ENCODE measurements at regions not wholly inside any gene's neighbourhood (a gene's known extent, or its start where the extent isn't known, plus 50 kb on each side); places are given as distances from the start of the nearest gene placed in this dataset.
"Not testable (repeated sequence)": the region's sequence is repeated elsewhere in the genome, so short reads cannot be mapped to it uniquely, and the experiment has no call there.

DNA sequence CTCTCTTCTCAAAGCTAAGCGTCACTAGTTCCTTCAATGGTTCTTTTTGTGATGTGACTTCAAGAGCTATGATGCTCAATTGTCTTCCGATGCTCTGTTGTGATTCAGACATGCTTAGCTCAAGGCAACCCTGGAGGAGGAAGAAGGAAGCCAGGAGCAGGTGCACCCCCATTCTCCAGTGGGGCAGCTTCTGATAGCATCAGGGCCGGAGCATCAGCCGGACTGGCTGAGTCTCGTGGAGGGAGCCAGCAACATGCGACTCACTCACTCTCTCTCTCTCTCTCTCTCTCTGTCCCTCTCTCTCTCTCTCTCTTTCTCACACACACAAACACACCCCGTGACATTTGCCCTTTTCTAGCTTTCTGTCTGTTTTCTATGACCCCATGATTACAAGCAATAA lies 140.2 kb downstream of the HSD17B3 start:
- Mint-ChIP-seq H3K9me3 (peaks cover 7% of the 10 kb centered on the region), H3K27ac (no peak overlapping the region), H3K4me3 (no peak overlapping the region), H3K36me3 (no peaks in the 10 kb centered on the region), H3K4me1 (peaks cover 10% of the 10 kb centered on the region), H3K27me3 (peaks cover 23% of the 10 kb centered on the region)
- no peak for ATAC-seq

DNA sequence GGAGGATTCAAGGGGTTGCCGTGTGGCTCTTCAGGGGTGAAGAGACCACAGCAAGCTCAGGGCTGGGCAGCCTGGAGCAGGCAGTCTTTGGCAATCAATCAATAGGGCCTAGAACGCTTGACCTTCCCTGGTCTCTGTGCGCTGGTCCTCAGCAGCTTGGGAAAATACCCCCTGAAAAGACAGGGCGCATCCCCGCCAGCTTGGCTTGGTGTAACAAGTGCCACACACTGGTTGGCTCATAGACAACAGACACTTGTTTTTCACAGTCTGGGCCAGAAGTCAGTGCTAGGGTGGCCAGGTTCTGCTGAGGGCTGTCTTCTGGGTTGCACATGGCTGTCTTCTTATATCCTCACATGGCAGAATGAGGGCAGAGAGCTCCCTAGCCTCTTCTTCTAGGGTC lies 141.1 kb downstream of the HSD17B3 start:
- Mint-ChIP-seq H3K27me3 (peaks cover 33% of the 10 kb centered on the region), H3K4me3 (no peak overlapping the region), H3K27ac (no peak overlapping the region), H3K36me3 (no peaks in the 10 kb centered on the region), H3K4me1 (peaks cover 10% of the 10 kb centered on the region), H3K9me3 (peaks cover 7% of the 10 kb centered on the region)
- ATAC-seq, result no peak

DNA sequence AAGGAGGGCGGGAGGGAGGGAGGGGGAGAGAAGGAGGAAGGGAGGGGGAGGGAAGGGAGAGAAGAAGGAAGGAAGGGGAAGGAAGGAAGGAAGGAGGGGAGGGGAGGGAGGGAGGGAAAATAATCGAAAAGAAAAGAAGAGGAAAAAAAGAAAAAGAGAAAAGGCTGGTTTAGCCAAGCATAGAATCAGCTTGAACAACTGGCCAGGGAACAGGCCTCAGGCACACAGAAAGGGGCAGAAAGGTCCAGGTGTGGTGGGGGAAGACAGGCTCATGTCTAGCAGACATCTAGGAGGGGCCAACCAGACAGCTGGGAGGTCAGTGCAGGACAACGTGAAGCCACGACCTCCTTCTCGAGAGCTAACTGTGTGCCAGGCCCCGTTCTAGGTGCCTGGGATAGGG lies 141.8 kb downstream of the HSD17B3 start:
- H3K4me1 Mint-ChIP-seq, result peaks cover 10% of the 10 kb centered on the region
- H3K36me3 Mint-ChIP-seq, result no peaks in the 10 kb centered on the region
- no peak overlapping the region for H3K4me3 Mint-ChIP-seq
- H3K27me3 Mint-ChIP-seq, result peaks cover 35% of the 10 kb centered on the region
- H3K9me3 Mint-ChIP-seq, result peaks cover 7% of the 10 kb centered on the region
- no peak overlapping the region for H3K27ac Mint-ChIP-seq
- no peak for ATAC-seq

DNA sequence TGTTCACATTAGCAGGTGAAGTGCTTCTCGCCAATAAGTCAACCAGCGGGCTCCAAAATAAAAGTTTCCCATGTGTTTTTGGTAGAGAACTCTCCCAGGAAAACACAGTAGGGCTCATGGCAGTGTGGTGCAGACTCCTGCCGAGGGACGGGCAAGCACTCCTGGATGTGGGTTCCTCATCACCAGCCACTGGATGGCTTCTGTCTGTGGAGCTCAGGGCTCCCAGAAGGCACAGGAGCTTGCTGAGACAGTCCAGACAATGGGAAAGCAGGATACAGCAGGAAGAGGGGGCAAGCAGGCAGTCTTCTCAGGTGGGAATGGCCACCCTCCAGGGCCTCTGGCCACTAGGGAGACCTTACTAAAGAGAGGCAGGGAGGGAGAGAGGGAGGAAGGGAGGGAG lies 142.4 kb downstream of the HSD17B3 start:
- Mint-ChIP-seq H3K36me3 (no peaks in the 10 kb centered on the region), H3K4me1 (peaks cover 10% of the 10 kb centered on the region), H3K9me3 (peaks cover 7% of the 10 kb centered on the region), H3K4me3 (no peak overlapping the region), H3K27ac (no peak overlapping the region), H3K27me3 (peaks cover 35% of the 10 kb centered on the region)
- no peak for ATAC-seq

DNA sequence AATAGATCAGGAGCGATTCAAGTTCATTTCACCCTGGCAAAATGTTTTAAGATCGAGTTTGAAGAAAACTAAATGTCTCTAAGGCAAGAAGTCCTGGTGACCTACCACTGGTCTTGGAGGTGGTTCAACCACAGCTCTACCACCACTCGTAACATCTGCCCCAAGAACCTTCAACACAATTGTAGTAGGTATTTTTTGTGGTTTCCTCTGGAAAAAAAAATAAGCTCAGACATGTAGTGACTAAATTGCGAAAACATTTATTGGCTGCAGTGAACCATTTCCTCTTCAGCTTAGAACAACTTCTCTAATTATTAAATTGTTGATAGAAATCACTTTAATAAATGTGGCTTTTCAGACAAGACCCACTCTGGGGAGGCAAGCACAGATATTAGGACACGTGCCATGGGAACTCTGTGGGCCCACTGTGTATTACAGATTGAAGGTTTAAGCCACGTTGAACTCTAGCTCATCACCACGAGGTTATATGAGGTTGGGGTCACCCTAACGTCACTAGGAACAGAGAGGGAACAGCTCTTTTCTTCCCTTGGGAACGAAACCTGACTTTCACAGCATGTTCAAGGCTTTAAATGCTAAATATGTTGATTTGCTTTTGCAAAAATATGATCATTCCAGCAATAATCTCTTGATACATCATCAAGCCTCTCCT lies 142.9 kb downstream of the HSD17B3 start:
- no peak for ATAC-seq
- no peaks in the 10 kb centered on the region for H3K36me3 Mint-ChIP-seq

DNA sequence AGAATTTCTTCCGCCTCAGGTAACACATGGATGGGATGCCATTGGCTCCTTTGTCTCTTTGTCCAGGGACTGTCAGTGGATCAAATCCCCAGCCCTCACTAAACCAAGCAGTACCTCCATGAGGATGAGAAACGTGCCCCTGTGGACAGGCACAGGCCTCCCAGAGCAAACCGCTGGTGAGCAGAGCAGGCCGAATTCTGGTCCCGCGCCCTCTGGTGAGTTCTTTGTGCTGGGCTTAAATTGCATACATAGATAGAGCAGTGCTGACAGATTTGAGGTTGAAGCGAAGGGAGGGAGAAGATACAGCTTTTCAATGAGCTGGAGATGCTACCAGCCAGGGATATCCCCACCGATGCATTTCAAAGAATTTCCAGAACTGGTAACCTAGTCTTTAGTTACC lies 143.8 kb downstream of the HSD17B3 start:
- peaks cover 7% of the 10 kb centered on the region for H3K9me3 Mint-ChIP-seq
- H3K4me1 Mint-ChIP-seq, result peaks cover 5% of the 10 kb centered on the region
- H3K27me3 Mint-ChIP-seq, result peaks cover 44% of the 10 kb centered on the region
- H3K27ac Mint-ChIP-seq, result no peak overlapping the region
- no peaks in the 10 kb centered on the region for H3K36me3 Mint-ChIP-seq
- ATAC-seq, result no peak
- no peak overlapping the region for H3K4me3 Mint-ChIP-seq

More for the DNA sequence above, 142.9 kb downstream of the HSD17B3 start:
- peaks cover 10% of the 10 kb centered on the region for H3K4me1 Mint-ChIP-seq
- H3K9me3 Mint-ChIP-seq, result peaks cover 7% of the 10 kb centered on the region
- peaks cover 39% of the 10 kb centered on the region for H3K27me3 Mint-ChIP-seq
- no peak overlapping the region for H3K4me3 Mint-ChIP-seq
- H3K27ac Mint-ChIP-seq, result no peak overlapping the region

DNA sequence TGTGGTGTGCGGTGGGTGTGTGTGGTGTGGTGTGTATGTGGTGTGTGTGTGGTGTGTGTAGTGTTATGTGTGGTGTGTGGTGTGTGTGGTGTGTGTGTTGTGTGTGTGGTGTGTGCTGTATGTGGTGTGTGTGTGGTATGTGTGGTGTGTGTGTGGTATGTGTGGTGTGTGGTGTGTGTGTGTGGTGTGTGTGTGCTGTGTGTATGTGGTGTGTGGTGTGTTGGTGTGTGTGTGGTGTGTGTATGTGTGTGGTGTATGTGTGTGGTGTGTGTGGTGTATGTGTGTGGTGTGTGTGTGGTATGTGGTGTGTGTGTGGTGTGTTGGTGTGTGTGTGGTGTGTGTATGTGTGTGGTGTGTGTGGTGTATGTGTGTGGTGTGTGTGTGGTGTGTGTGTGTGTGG lies 144.3 kb downstream of the HSD17B3 start:
- Mint-ChIP-seq H3K4me3 (no peak overlapping the region), H3K27me3 (peaks cover 44% of the 10 kb centered on the region), H3K9me3 (peaks cover 7% of the 10 kb centered on the region), H3K4me1 (peaks cover 5% of the 10 kb centered on the region), H3K27ac (no peak overlapping the region), H3K36me3 (no peaks in the 10 kb centered on the region)
- no peak for ATAC-seq

DNA sequence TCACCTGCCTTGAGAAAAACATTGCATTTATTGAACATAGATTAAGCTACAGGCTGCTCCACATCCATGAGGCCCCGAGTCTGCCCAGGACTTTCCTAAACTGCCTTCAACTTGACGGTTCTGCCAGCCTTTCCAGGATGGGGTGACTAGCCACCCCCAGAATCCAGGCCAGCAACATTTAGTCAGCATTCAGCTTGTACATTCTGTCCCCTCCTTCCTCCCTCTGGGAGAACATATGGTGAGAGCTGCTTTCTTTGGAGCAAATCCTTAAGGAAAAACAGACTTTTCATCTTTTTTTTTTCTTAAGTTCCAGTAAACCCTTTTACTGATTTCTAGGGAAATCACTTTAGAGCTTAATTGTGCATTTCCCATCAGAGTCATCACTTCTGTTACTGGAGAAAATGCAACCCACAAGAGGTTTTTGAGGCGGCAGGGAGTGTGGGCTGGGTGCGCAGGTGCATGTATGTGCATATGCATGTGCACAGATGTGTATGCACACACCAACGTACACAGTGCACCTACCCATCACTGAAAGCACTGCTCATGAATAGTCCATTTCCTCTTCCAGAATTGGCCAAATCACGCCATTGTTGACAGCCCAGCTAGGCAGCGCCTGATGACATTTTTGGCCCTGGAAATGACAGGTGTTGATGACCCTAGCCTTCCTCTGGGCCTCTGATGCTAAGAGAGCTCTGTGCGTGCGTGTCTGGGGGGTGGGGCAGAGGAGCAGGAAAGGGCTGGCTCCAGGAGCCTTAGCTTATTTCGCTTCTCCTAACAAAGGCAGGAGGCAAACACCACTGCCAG lies 145.6 kb downstream of the HSD17B3 start:
- H3K36me3 Mint-ChIP-seq, result no peaks in the 10 kb centered on the region
- H3K27me3 Mint-ChIP-seq, result peaks cover 44% of the 10 kb centered on the region
- no peak overlapping the region for H3K4me3 Mint-ChIP-seq
- peaks cover 7% of the 10 kb centered on the region for H3K9me3 Mint-ChIP-seq
- H3K4me1 Mint-ChIP-seq, result peaks cover 5% of the 10 kb centered on the region
- H3K27ac Mint-ChIP-seq, result no peak overlapping the region
- ATAC-seq, result no peak

DNA sequence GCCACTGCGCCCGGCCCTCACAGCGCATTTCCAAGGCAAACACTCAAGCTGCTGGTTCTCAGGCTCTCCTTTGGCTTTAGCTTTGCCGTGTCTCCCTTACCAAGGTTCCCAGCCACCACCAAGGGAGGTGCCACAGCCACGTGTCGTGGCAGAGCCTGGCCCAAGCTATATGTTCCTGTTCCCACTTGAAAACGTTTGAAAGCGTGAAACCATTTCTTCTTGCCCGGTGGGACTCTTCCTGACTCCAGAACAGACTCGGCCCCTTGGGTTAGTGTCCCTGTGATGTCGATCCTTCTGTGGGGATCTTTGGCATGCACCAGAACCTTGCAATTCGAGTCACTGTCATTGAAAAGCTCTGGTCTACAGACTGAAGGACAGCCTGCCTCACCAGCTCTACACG lies 147.9 kb downstream of the HSD17B3 start:
- Mint-ChIP-seq H3K27me3 (peaks cover 43% of the 10 kb centered on the region), H3K27ac (no peak overlapping the region), H3K4me1 (peaks cover 18% of the 10 kb centered on the region), H3K36me3 (no peaks in the 10 kb centered on the region), H3K4me3 (no peak overlapping the region), H3K9me3 (peaks cover 4% of the 10 kb centered on the region)
- ATAC-seq, result no peak

DNA sequence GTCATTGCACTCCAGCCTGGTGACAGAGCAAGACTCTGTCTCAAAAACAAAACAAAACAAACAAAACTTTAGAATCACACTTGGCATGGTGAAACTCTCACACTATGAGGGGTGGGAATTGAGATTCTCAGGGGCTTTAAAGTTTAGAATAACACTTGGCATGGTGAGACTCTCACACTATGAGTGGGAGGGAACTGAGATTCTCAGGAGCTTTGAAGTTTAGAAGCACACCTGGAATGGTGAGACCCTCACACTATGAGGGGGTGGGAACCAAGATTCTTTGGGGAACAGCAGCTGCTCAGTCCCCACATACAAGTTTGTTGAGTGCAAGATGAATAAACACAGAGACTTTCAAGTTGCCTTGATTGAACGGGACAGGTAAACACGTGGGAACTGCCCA lies 149.4 kb downstream of the HSD17B3 start:
- H3K4me3 Mint-ChIP-seq, result no peak overlapping the region
- peaks cover 28% of the 10 kb centered on the region for H3K27me3 Mint-ChIP-seq
- no peak overlapping the region for H3K27ac Mint-ChIP-seq
- H3K9me3 Mint-ChIP-seq, result peaks cover under 1% of the 10 kb centered on the region
- ATAC-seq, result no peak
- H3K36me3 Mint-ChIP-seq, result no peaks in the 10 kb centered on the region
- peaks cover 13% of the 10 kb centered on the region for H3K4me1 Mint-ChIP-seq

DNA sequence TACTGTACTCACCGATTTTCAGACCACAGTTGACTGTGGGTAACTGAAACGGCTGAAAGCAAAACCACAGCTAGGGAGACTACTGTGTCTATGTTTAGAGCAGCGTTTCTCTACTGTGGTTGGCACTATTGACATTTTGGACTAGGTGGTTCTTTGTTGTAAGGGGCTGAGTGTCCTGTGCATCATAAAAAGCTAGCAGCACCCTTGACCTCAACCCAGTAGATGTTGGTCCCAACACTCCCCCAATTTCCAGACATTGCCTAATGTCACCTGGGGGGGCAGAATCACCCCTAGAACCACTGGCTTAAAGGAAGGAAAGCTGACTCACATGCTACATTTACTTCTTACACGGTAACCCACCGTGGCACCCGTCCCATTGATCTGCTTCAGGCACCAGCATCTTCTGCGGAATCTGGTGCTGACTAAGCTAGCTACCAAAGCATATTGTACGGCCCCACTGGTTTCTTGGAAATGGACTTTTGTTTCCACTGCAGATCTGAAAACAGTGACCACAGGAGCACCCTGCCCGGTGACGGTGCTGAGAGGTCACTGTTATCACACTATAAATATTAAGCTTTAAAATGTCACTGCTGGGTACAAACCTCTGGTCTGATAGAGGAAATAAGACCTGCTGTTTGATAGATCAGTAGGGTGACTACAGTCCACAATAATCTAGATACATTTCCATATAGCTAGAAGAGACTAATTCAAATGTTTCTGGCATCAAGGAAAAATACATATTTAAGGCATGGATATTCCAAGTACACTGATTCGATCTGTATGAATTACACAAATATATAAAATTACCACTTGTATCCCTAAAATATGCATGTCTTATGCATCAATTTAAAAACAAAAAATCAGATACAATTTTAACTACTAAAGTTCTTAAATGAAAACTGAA lies 151.4 kb downstream of the HSD17B3 start:
- peaks cover 27% of the 10 kb centered on the region for H3K27me3 Mint-ChIP-seq

DNA sequence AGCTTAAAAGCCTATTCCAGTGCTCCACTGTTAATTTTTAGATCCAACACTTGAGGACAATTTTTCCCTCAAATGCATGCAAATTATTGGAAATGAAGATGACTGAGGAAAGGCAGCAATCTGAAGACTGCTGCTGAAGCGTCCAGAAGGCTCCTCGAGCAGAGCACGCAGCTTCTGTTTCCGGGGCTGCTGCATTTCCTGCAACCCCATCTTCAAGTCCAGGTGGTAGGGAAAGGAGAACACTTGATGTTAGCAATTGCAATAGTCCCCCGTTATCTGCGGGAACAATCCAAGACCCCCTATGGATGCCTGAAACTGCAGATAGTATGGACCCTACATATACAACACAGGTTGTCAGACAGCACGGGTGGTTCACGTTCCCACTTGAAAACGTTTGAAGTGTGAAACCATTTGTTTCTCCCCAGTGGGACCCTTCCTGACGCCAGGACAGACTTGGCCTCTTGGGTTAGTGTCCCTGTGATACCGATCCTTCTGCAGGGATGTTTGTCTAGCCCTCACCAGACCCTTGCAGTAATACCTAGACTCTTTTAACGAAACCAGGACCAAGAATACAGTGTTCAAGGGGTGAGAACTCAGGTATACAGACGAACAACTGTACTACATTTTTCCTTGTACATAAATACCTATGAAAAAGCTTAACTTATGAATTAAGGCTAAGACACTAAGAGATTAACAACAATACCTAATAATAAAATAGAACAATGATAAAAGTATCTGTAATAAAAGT lies 152.3 kb downstream of the HSD17B3 start:
- H3K4me1 Mint-ChIP-seq, result peaks cover 25% of the 10 kb centered on the region
- no peak overlapping the region for H3K27ac Mint-ChIP-seq
- H3K4me3 Mint-ChIP-seq, result peak overlapping the region; percentile 54
- peak; percentile 22 for ATAC-seq
- H3K27me3 Mint-ChIP-seq, result peaks cover 36% of the 10 kb centered on the region
- no peaks in the 10 kb centered on the region for H3K36me3 Mint-ChIP-seq
- no peaks in the 10 kb centered on the region for H3K9me3 Mint-ChIP-seq

More for the DNA sequence above, 151.4 kb downstream of the HSD17B3 start:
- peak; percentile 89 for ATAC-seq
- Mint-ChIP-seq H3K36me3 (no peaks in the 10 kb centered on the region), H3K4me3 (no peak overlapping the region), H3K9me3 (no peaks in the 10 kb centered on the region), H3K27ac (no peak overlapping the region), H3K4me1 (peaks cover 25% of the 10 kb centered on the region)

DNA sequence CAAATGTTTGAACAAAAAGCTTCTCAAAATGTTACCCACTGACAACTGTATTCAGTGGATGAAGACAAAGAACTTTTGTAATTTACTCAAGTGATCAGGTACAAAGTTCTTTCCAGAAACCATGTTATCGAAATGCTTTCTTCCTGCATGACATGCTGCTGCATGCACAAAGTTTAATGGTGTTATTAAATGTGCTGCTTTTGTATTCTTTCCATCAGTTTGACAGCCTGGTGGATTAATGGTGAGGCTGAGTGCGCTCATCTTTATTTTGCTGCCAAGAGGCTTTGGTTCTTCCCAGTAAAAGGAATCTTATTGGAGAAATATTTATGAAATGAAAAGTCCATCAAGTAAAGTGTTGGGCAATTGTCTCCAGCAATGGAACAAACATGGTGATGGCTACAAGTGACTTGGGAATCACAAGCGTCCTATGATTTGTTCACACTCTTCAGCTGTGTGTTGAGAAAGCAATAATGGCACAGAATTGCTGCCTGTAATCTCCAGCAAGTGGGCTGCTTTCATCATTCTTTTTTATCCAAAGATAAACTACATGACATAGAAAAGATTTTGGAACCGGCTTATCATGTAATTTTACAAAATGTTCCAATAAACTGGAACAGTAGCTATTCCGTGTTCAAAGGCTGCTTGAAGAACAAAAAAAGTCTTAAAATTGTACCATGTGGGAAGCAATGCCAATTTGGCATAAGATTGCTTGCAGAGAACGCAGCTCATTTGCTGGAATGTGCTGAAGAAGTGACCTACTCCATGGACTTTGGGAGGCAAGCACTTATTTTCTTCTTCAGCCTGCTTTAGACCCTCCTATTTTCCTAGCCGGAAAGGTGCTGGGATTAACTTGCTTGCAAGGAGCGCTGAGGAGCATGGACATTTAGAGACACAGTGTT lies 153.1 kb downstream of the HSD17B3 start:
- ATAC-seq, result no peak
- H3K4me1 Mint-ChIP-seq, result peaks cover 25% of the 10 kb centered on the region
- no peak overlapping the region for H3K27ac Mint-ChIP-seq
- no peaks in the 10 kb centered on the region for H3K9me3 Mint-ChIP-seq
- H3K27me3 Mint-ChIP-seq, result peaks cover 36% of the 10 kb centered on the region
- no peak overlapping the region for H3K4me3 Mint-ChIP-seq
- H3K36me3 Mint-ChIP-seq, result no peaks in the 10 kb centered on the region

DNA sequence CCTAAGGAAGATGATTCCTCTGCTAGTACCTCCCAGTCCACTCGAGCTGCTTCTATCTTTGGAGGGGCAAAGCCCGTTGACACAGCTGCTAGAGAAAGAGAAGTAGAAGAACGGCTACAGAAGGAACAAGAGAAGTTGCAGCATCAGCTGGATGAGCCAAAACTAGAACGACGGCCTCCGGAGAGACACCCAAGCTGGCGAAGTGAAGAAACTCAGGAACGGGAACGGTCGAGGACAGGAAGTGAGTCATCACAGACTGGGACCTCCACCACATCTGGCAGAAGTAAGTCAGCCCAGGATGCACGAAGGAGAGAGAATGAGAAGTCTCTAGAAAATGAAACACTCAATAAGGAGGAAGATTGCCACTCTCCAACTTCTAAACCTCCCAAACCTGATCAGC lies 154.9 kb downstream of the HSD17B3 start:
- peaks cover 33% of the 10 kb centered on the region for H3K27me3 Mint-ChIP-seq

More for the DNA sequence above, 154.9 kb downstream of the HSD17B3 start:
- not testable (repeated sequence) for ATAC-seq, H3K9me3 Mint-ChIP-seq, H3K36me3 Mint-ChIP-seq, H3K27ac Mint-ChIP-seq, H3K4me3 Mint-ChIP-seq
- peaks cover 25% of the 10 kb centered on the region for H3K4me1 Mint-ChIP-seq
